NCI-H2196 treated with DMSO at 0.1 percent for 48 hours (cell line): ENCODE measurements at regions not wholly inside any gene's neighbourhood (a gene's known extent, or its start where the extent isn't known, plus 50 kb on each side); places are given as distances from the start of the nearest gene placed in this dataset.
"Not testable (repeated sequence)": the region's sequence is repeated elsewhere in the genome, so short reads cannot be mapped to it uniquely, and the experiment has no call there.

ENCODE experiments used
- DNase-seq: peaks from one replicate; lab custom pipeline; 2025; ENCODE audit not compliant: unreplicated experiment; lab: John Stamatoyannopoulos, UW

DNA sequence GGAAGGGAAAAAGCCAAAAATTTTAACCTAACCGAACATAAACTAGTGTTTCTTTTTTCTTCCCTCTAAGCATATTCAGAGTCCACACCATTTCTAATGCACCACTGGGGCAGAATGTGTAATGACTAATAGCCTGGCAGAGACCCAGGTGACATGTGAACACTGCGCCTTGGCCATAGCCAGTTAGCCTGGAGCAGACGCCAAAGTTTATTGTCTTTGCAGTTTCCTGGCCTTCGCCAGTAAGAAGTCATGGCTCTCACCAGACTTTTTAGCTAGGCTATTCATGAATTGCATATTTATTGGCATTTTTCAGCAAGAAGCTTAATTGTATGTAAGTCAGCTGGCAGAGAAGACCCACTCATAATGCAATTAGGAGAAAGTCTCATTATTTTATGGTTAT is 182.8 kb upstream of the SLC27A6 start:
- no peak for DNase-seq

DNA sequence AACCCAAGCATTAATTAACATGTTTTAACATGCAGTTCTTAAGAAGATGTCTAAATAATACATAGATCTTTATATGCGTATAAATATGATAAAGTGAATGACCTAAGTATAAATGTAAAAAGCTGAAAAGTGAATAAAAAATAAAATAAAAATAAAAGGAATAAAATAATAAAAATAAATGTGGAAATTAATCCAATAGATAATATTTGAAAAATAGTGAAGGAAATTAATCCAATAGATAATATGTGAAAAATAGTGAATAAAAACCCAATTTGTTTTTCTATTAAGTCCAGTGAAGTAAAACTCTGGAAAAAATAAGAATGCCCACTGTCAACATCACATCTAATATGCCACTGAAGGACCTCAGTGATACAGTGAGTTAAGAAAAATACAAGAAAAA is 180.6 kb upstream of the SLC27A6 start:
- no peak for DNase-seq

DNA sequence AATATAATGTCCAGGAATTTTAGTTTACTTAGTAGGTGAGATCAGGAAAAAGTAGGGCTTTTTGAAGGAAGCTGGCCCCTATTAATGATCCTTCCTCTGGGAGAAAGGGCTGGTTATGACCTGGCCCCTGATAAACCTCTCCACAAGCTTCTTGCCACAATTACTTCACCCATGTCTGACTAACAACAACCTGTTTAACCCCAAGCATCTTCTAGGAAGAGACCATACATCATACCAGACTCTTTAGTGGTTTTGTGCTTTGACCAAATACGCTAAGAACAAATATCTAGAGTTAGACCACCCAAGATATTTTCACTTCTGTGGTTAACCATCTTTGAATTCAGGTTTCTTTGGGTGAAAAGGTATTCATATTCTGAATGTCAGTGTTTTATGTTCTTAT is 174.0 kb upstream of the SLC27A6 start:
- no peak for DNase-seq

DNA sequence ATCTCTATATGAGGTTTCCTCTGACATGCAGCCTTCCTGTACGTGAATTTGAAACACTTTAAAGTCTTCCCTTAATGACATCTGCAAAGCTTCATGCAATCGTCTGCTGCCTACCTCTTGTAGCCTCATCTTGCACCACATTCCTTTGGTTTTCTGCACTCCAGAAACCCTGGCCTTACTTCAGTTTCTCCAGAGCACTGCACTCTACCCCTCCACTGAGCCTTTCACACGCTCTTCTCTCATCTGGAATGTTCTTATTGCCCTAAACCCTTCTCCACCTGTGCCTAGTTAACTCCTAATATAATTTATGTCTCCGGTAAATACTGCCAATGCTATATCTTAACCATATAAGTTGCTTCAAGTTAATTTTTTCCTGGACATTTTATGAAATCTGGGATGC is 168.8 kb upstream of the SLC27A6 start:
- DNase-seq: no peak

DNA sequence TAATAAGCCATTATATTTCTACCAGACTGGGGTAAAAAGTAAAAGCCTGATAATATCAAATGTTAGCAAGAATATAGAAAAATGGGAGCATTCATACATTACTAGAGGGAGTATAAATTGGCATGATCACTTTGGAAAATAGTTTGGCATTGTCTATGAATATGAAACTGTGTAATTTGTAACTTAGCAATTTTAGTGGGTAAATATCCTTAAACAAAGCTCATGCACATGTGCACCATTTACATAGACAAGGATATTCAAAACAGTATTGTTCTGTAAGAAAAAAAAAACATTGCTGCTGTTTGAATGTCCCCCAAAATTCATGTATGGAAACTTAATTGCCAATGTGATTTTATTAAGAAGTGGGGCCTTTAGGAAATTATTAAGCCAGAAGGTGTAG is 166.4 kb upstream of the SLC27A6 start:
- DNase-seq: no peak

DNA sequence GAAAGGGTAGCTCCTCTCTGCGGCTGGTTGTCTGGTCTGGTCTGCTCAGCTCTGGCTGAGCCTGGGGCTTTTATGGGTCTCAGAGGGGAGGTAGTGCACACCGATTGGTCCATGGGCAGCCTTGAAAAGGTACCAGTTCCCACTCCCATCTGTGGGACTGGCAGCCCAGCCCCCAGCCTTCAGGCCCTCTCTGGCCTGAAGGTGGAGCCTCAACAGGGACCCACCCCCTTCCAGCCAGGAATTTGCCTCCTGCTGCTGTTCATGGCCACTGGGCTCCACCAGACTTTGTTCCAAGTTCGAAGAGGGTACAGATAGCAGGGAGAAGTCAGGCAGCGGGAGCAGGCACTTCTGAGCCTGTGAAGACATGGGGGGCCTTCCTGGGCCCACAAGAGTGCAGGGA is 165.3 kb upstream of the SLC27A6 start:
- no peak for DNase-seq

DNA sequence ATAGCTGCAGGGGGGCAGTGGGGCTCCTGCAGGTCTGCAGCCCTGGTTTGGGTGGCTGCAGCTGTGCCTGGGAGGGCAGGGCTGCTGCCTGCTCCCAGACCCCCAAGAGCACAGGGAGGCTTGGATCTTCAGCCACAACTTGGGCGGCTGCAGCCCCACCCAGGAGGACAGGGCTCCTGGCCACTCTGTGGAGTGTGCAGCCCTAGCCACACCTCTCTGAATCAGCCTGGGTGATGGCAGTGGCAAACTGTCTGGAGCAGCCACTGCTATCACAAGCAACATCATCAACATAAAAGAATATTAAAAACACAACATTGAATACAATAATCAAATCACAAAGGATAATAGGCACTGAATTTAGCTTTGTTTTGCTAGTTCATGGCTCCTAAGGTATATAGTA is 164.9 kb upstream of the SLC27A6 start:
- DNase-seq: no peak

DNA sequence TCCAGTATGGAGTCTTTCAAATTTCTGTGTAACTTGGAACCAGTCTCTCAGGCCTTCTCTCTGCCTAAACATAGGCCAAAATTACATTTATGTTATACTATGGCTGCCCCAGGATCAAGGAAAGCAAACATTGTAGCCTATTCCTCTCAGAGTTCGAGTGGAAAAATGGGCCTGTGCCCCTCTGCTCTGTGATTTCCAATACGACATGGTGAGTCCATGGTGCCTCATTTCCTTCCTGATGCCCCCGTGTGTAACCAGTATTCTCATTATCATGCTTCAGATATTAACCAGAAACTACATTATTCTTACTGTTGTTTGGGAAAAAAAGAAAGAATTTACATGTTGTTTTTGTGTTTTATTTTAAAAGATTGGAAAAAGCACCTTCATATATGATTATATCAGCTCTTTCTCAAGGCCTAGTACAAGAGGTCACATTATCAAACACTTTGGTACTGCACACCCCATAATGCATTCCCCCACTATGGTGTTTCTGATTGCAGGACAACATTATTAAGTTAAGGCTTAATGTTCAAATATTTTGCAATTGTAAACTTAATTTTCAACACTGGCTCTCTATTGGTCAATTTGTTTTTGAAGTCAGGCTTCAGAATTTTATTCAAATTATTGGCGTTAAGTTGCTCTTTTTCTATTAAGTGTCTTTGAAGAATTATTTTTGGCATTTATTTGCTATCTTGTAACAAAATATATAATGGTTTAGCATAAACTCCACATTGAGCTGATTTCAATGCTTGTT is 151.8 kb upstream of the SLC27A6 start:
- no peak for DNase-seq

DNA sequence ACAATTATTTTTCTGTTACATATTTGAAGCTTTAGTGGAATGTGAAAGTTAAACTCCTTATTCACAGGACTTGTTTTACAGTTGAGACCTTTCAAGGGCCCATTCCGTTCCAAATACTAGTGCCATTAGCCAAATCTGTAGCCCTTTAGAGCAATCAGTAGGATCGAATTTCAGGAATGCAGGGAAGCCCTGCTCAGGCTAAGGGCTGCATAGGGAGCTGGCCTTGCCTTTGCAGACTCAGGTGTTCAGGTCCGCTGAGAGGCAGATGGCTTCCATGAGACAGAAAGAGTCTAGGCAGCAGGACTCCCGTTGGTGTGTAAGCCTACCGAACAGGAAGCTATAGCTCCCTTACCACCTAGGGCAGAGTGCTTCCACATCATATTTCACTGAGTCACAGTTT is 150.1 kb upstream of the SLC27A6 start:
- no peak for DNase-seq

DNA sequence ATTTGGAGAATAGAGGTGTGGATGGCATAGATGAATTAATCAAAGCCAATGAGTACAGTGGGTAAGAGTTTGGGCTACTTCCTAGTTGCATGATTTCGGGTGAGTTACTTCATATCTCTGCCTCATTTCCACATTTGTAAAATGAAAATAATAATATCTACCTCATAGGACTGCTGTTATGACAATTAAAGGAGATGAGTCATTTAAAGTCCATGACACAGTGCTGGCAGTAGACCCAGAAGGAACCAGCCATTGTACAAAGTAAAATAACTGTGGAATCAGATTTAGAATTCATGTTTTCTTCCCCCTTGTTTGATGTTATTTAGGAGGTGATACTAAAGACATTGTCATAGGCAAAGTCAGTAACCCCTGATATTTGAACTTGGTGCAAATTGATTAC is 139.5 kb upstream of the SLC27A6 start:
- DNase-seq: no peak

DNA sequence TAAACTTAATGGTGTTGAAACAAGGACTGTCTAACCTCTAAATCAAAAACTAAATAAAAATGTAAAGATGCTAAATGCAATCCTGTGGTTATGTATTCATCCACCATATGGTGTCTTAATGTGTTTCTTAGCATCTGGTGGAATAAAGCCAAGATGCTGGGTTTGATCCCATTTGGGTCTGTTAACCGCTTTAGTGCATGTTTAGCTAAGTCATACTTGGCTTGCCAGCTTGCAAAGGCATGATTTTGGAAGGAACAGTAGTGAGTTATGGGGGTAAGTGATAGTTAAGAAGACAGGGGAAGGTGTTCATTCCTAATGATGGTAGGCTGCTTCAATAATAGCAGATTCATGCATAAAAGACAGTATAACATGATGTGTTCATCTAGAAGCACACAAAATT is 139.0 kb upstream of the SLC27A6 start:
- DNase-seq: no peak

DNA sequence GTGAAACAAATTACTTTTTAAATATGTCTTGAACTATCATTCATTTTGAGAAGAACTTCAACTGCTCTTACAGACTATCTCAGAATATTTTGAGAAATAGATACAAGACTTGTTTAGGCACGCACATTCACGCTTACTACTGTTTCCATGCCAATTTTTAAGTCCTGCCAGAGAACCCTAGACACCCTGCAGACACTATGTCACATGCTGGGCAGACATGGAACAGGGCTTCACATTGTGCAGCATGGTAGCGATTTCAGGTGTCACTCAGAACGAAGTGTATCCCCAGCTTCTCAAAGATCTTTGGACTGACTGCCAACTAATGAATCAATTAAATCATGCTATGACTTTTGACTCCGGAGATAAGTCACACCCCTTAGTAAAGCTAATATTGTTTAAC is 128.7 kb upstream of the SLC27A6 start:
- DNase-seq: no peak

DNA sequence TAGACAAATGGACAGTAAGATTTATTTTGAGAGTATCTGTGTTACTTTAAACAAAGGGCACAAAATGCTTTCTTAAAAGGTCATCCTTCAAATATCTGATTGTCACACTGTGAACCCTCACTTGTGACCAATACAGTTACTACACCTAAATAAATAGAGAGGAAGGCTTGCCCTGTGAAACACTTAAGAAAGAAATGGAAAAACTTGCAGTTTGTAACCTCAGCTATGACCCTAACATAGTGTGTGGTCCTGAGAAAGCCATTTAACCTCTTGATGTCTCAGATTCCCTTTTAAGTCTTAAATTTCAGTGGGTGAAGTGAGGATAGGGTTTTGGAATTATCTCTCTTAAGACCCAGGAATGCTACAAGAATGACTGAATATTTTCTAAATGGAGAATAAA is 126.7 kb upstream of the SLC27A6 start:
- DNase-seq: no peak

DNA sequence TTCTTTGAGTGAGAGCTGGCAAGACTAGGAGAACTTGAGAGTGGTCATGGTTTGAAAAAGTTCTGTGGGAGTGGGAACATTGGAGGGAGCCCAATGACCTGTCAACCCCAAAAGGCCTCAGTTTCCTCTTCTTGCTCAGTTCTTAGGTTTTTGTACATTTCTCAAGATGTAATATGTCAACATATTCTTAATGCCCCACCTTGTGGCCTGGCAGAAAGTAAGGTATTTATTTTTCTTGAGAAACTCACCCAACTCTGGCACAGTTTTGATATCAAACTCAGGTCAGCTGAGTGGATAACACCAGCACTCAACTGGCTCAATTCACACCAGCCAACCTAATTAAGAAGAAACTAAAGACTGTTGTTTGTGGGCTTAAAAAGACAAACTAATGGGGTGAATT is 123.0 kb upstream of the SLC27A6 start:
- no peak for DNase-seq

DNA sequence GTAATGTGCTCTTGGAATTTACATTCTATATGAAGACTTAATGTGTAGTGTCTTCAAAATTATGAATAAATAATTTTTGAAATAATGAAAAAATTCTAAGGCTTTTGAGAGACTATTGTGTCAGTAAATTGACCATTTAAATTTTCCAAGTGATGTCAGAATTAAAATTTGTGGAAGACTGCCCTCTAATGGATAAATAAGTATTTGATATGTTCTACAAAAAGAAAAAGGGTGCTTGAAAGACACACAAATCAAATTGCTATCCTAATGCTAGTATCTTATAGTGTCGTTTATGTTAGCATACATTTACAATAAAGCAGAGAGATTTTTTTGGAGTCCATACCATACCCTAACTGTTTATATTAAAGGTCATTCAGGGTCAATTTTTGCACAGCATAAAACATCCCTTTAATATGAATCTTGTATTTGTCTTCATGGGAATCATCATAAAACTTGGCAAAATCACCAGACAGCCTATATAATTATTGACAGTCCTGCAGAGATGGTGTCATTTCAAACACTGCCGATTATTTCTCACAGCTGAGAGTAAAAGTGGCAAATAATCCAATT is 120.8 kb upstream of the SLC27A6 start:
- no peak for DNase-seq

DNA sequence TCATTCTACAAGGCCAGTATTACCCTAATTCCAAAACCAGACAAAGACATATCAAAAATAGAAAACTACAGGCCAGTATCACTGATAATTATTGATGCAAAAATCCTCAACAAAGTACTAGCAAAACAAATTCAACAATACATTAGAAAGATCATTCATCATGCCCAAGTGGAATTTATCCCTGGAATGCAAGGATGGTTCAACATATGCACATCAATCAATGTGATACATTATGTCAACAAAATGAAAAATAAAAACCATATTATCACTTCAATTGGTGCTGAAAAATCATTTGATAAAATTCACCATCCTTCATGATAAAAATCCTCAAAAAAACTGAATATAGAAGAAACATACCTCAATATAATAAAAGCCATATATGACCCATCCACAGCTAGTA is 115.2 kb upstream of the SLC27A6 start:
- no peak for DNase-seq

DNA sequence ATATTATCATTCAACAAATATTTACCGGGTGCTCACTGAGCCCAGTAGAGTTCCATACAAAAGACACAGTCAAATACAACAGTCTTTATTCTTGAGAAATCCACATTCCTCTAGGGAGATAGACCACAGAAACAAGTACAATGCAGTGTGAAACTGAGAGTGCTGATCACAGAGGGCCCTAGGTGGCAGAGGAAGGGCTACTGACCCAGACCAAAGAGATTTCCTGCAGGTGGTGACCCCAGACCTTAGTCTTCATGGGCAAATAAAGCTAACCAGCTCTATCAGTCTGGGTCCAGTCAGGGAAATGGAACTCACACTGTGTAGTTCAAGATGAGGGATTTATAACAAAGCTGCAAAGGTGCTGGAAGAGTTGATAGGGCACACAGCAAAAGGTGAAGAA is 110.4 kb upstream of the SLC27A6 start:
- DNase-seq: no peak

DNA sequence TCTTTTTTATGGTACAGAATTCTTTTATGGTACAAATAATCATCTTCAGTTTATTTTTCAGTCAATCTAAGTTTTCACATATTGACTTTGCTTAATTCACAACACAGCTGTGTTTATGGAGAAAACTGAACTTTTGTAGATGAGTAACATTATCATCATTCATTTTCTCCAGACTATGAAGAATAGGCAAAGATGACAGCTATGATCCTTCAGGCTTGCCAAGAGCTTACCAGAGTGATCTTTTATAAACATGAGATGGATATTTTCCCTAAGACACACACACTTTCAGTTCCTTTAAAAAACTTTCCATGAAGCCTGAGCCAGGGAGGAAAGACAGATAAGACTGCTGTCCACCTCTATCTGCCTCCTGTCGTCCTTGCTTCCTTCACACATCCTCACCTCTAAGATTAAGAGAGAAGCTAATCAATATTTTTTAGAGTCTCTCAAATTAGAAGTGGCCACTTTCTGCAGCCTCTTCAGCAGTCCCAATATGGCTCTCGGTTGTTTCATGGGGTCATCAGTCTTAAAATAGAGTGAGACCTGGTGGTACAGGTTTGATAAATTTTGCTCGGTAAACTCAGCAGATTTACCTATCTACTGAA is 108.1 kb upstream of the SLC27A6 start:
- no peak for DNase-seq

DNA sequence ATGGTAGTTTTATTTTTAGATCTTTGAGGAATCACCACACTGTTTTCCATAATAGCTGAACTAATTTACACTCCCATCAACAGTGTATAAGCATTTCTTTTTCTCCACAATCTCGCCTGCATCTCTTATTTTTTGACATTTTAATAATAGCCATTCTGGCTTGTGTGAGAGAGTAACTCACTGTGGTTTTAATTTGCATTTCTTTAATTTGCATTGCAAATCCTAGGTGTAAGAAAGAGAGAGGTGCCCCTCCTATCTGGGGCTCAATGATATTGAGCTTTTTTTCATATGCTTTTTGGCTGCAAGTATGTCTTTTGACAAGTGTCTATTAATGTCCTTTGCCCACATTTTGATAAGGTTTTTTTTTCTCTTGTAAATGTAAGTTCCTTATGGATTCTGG is 106.3 kb upstream of the SLC27A6 start:
- DNase-seq: no peak

DNA sequence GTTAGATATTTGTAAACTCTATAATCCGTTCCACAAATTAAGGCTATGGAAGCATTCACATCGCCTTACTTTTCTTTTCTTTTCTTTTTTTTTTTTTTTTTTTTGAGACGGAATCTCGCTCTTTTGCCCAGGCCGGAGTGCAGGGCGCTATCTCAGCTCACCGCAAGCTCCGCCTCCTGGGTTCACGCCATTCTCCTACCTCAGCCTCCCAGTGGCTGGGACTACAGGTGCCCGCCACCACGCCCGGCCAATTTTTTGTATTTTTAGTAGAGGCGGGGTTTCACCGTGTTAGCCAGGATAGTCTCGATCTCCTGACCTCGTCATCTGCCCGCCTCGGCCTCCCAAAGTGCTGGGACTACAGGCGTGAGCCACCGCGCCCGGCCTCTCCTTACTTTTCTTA is 104.1 kb upstream of the SLC27A6 start:
- DNase-seq: not testable (repeated sequence)

DNA sequence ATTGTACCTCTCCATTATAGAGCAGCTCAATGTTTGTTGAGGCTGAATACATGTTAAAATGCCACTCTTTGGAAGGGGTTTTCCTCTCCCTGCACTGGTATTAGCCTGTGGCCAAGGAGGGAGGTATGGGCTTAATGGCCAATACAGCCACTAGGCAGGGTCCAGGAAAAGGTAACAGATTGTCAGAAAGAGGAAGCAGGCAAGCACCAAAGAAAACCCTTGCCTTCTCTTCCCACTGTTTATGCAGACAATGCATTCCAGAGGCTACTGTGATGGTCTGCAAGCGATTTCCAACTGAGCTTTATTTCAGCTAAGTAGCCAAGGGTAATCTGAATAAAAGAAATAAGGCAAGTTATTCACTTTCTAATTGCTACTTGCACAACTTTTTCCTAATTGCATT is 95.3 kb upstream of the SLC27A6 start:
- no peak for DNase-seq

DNA sequence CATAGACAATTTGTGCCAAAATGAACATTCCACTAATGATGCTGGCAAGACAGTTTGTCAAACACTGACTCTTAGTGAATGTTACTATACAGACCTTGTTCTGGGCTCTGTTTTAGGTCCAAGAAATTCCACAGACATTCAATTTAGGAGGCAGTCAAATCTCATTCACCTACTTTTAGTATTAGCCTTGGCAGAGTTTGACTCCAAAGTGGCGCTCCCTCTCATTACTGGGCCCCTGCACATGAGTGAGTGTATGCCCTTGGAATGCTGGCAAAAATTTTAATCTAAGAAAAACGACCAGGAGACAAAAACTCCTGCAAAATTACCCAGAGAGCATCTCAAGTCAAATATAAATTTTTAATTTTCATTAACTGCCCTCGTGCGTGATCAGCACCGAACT is 94.9 kb upstream of the SLC27A6 start:
- no peak for DNase-seq

DNA sequence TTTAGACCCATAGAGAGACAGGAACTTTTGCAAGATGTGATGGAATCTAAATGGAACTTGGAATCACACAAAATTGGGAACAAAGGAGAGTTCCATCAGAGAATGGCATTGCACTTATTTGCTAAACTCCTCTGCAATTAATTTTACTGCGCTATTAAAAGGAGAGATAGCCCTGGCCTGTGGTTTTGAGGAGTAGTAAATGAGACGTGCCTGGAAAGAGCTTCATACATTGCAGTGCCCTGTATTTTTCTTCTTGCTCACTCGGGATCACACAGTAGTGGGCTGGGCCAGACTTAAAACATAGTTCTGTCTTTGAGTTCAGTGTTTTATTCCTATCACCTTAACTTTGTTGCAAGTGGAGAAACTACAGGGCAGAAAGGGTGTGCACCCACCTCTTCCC is 94.4 kb upstream of the SLC27A6 start:
- DNase-seq: no peak
